Stimulated activated CD8-positive, alpha-beta memory T cell treated with anti-CD3 and anti-CD28 coated beads, Interleukin-4, amount 100 ng/mL, for 1 hour (primary cell): ENCODE measurements at regions not wholly inside any gene's neighbourhood (a gene's known extent, or its start where the extent isn't known, plus 50 kb on each side); places are given as distances from the start of the nearest gene placed in this dataset.
"Not testable (repeated sequence)": the region's sequence is repeated elsewhere in the genome, so short reads cannot be mapped to it uniquely, and the experiment has no call there.

Experiments used
- DNase-seq, 2 donors: peaks; one replicate each; pipeline ENCODE4 v3.0.0-alpha.2; 2020; ENCODE audit warnings: low read depth in 2 of 2, low spot score in 1 of 2

DNA sequence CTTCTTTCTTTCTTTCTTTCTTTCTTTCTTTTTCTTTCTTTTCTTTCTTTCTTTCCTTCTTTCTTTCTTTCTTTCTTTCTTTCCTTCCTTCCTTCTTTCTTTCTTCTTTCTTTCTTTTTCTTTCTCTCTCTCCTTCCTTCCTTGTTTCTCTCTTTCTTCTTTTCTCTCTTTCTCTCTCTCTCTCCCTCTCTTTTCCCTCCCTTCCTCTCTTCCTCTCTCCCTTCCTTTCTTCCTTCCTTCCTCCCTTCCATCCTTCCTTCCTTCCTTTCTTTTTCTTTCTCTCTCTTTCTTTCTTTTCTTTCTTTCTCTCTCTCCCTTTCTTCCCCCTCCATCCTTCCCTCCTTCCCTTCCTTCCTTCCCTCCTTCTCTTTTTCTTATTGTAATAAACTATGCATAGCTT, 105.5 kb downstream of the ZBTB18 start:
- not testable (repeated sequence) for DNase-seq

DNA sequence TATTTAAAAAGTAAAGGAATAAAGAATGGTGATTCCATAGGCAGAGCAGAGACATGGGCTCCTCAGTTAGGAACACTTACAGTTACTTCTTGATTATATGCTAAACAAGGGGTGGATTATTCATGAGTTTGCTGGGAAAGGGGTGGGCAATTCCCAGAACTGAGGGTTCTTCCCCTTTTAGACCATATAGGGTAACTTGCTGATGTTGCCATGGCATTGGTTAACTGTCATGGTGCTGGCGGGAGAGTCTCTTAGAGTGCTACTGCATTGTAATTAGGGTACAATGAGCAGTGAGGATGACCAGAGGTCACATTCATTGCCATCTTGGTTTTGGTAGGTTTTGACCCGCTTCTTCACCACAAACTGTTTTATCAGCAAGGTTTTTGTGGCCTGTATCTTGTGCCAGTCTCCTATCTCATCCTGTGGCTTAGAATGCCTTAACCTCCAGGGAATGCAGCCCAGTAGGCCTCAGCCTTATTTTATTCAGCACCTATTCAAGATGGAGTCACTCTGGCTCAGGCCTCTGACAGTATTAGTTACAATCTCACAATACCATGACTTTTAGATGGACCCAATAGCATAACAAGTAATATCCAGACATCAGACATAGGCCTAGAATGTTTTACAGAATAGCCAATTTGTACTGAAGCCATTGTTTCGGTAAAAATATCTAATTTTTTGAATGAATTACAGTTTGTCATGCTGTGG, 106.8 kb downstream of the ZBTB18 start:
- no peak for DNase-seq

GRCh38 chr1:244159646-244160045, 108.6 kb downstream of the ZBTB18 start:
- no peak for DNase-seq

DNA sequence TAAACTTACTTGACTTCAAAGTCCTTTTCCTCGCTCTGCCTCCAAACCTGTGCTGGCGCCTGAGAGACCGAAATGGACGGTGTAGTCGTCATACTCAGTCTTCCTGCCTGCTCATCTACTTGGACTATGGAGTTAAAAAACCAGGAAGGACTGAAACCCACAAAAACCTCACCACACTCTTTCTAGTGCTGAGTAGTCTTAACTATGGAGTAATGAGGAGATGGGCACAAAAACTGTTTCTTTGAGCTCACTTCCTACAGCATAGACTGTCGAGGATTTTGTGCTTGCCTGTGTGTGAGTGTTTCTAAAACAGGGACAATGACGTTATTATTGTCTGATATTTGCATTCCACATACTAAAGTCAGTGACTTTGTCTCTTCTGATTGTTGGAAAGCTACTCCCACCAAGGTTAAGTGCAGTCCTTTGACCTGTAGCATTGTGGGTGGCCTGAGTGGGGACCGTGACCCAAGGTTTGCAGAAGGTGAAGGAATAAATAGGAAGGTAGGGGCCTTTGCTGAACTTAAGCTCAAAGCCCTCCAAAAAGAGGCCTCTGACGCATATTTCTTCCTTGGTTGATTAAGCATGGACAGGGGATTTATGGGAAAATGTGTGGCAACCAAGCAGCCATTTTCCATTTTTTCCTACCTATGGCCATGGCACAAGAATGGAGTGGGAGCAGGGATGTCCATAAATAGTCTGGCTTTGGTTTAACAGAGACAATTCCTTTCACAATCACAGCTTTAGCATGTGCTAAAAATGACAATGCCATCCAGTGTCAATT, 109.6 kb downstream of the ZBTB18 start:
- no peak for DNase-seq

- DNase-seq = no peak
These were observed 110.1 kb downstream of the ZBTB18 start for GRCh38 chr1:244161236-244161510.

DNA sequence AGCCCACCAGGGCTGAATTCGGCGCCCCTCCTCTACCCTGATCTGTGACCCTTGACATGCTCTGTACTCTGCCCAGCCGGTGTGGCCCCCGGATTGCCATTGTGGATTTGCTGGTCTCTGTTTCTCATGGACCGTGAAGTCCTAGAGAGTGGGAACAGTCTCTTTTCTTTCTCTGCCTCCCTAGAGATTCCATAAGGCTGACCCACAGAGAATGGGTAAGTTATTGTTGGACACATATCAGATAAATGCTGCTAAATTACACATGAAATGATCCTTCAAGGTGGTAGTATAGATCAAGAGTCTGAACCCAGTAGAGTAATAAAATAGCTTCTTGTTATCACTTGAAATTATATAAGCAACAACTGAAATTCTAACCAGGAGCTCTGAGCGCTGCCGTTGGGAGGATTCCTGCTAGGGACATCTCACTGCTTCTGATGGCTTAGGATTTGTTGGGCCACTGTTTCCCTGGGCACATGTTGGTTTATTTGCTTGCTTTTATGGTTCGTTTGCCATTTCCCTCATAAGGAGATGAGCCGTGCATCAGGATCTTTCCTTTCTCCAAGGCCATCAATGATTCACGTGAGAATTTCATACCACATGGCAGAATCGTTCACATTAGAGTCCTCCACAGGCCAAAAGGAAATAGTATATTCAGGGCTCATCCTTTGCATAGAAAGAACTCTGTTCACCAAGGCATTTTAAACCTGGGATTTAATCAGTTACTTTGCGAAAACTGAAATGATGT, 111.9 kb downstream of the ZBTB18 start:
- no peak for DNase-seq

DNA sequence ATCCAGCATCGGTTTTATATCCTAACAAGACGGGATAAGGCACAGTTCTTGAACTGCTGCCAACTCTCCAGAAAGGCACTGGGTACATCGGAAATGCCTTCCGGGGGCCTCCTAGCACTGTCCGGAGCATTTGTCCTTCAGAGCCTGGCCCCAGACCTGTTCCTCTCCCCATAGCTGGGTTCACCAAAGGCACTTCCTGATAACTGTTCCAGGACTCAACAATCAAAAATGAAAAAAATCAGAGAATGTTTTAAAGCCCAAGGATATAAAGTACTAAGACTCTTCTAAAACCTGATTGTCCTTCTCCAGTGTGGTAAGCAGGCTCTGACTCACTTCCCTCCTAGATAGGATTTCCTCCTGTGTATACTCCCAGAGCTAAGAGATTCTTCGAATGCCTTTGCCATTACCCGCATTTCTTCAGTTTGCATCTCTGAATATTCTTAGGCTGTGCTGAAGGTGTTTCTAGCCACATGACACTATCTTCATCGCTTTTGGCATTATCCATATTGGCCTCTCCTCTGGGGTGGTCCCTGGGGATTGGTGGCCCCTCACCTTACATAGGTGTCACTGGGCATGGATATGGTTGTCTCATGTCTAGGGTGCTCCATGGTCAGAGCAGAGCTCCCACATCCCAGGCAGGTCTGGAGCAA, 112.9 kb downstream of the ZBTB18 start:
- DNase-seq = no peak

GRCh38 chr1:244164511-244164890, 113.4 kb downstream of the ZBTB18 start:
- DNase-seq = no peak

DNA sequence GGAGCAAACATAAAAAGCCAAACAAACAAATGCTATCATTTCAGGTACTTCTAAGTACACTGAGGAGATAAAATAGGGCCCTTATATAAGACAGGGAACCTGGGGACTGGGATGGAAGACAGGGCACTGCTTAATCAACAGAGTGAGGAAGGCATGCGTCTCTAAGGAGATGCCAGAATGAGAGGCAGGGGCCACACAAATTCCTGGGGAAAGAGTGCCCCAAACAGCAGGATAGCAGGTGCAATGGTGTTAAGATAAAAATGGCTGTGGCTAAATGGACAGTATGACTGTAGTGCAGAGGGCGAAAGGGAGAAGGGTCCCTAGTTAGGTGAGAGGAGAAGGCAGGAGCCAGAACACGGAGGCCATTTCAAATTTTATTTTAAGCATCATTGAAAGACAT, 113.9 kb downstream of the ZBTB18 start:
- no peak for DNase-seq

- DNase-seq = no peak
These were observed 114.6 kb downstream of the ZBTB18 start for GRCh38 chr1:244165701-244166100.

- DNase-seq = no peak
These were observed 120.3 kb downstream of the ZBTB18 start for GRCh38 chr1:244171241-244171985.

DNA sequence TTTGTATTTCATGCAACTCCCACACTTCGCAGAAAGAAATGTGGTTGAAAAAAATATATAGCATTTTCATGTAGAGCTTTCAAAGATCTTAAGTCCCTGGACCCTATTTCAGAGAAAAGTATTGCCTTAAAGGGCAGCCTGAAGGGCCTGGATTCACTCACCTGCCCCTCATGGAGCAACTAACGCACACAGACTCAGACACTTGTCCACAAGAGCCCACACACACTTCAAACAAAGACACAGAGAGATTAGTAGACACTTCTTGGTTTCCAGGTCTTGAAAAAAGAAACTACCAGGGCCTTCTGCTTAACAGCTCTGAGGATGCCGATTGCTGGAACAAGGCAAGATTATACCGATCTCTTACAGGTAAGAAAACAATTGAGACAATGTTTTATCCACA, 122.2 kb downstream of the ZBTB18 start:
- DNase-seq = no peak

- no peak for DNase-seq
These were observed 122.7 kb downstream of the ZBTB18 start for GRCh38 chr1:244173769-244174168.

GRCh38 chr1:244174922-244175521, 123.9 kb downstream of the ZBTB18 start:
- no peak for DNase-seq

DNA sequence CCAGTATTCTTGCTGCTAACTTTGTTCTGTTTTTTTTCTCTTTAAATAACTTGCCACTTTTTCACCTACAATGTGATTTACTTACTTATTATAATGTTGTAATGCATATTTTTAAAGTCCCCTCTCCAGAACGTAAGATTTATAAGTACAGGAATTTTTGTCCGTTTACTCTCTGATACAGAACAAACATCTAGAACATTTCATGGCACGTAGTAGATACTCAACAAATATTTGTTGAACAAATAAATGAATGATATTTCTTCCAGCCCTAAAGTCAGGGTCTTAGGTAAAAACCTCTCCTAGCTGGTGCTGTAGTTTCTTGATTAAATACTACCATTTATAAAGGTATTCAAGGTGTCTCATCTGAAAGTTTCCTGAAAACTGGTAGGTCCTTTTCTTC, 125.1 kb downstream of the ZBTB18 start:
- no peak for DNase-seq

- no peak for DNase-seq
These were observed 129.2 kb downstream of the ZBTB18 start for GRCh38 chr1:244180256-244180655.

GRCh38 chr1:244181867-244182266, 130.8 kb downstream of the ZBTB18 start:
- DNase-seq = no peak

DNA sequence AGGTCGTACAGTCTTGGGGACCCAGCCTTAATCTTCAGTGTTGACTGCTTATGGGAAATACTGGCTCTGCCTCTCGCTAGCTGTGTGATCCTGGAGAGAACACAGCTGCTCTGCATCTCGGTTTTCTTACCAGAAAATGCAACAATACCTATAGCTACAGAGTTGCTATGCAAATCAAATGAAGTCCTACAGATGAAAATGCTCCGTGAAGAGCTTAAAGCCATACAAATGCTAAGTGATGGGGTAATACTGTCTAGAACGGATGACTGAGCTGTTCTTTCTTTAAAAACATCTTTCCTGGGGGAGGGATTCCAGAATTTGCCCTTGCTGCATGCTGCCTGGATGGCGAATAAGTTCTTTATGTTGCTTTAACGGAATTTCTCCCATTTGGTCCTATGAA, 132.0 kb downstream of the ZBTB18 start:
- no peak for DNase-seq

DNA sequence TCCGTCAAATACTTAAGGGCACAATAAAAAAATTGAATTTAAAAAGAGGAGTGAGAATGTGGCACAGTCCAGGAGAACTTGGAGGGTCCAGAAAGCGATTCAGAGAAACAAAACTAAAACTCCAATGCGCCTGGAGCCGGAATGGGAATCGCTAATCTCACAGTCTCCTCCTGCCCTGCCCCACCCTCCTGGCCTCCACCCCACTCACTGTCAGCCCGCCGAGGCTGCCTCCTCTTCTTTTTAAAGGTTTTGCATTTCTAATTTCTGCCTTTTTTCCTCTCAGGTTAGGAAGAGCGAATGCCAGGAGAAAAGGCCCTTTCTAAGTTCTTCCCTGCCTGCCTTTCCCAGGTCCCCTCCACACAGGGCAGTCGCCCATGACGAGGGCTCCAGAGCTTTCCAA, 135.3 kb downstream of the ZBTB18 start:
- DNase-seq = no peak

DNA sequence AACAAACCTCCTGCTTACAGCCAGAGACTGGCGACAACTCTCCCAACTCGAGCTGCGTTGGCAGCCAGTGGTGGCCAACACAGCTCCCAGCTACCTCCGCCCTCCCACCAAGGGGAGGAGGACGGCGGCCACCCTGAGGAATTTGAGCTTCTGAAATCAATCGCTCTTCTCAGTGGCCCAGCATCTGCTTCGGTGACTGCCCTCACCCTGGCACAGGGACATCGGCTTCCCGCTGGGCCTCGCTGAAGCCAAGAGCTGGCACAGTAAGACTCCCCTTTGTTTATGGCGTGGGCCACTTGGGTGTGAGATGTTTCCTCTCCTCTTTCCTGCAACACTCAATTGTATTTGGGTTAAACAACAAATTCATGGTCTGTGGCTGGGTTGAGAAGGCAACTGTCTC, 136.2 kb downstream of the ZBTB18 start:
- no peak for DNase-seq

DNA sequence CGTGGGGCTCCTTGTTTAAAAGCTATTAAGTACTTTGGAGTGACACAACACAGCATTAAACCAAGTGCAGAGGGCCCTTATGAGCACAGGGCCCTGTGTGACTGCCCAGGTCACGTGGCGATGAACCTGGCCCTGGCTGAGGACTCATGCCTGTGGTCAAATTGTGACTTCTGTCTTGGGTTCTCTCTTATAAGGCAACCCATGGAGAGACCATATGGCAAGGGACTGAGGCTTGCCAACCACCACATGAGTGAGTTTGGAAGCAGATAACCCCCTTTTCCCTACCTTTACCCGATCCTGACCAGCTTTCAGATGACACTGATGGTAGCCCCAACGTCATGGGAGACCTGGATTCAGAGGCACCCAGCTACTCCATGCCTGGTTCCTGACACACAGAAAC, 140.5 kb downstream of the ZBTB18 start:
- no peak for DNase-seq
